ENCODE measurements at regions not wholly inside any gene's neighbourhood (a gene's known extent, or its start where the extent isn't known, plus 50 kb on each side); places are given as distances from the start of the nearest gene placed in this dataset.

DNA sequence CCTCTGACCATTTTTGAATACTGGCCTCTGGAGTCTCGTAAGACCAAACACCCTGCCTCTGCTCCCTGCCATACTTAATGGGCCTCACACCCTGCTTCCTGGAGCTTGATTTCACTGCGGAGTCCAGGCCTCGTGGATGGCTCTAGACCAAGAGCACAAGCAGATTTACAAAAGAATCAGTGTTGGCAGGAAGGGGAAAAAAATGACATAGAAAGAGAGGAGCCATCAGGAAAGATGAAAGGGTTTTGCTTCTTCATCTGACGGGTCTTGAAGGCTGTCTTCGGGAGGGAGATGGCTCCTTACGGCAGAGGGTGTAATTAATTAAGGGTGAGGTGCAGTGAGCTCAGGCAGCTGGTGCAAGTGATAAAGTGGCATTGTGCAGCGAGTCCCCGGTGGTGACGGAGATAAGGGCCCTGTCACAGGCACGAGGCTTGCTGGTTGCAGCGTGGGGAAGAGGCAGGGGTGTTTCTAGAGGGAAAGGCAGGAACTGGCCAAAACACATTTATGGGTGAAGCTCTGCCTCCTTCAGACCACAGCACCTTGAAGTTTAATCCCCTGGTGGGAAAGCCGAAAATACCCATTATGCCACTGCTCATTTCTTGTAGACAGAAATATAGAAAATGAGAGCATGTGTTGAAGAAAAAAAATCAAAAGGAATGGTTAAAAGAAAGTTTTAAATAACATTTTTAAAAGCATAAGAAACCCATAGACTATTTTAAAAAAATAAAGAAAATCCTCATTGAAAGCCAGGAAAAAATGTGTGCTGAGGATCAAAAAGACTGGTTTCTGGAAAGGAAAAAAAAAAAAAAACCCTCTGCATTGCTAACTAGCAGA lies 128.6 kb upstream of the LRFN2 start:
- TF ChIP-seq JUN (IDR thresholded peaks at IDR 0.05) (no peak), POLR2A (IDR thresholded peaks at IDR 0.05; ENCODE audit: low read length) (no peak), ZNF302 (CRISPR knock-in tag; IDR thresholded peaks at IDR 0.05) (no peak), CHD2 (IDR thresholded peaks at IDR 0.05; ENCODE audit: low read length, partially characterized antibody) (no peak), NR3C1 (IDR thresholded peaks at IDR 0.05) (no peak), MAZ (IDR thresholded peaks at IDR 0.05; ENCODE audit: borderline replicate concordance, low read depth, low read length) (no peak), POLR2AphosphoS2 (conservative IDR thresholded peaks at IDR 0.05; ENCODE audit: low read length) (no peak)
- TF ChIP-seq, protein P1, sequence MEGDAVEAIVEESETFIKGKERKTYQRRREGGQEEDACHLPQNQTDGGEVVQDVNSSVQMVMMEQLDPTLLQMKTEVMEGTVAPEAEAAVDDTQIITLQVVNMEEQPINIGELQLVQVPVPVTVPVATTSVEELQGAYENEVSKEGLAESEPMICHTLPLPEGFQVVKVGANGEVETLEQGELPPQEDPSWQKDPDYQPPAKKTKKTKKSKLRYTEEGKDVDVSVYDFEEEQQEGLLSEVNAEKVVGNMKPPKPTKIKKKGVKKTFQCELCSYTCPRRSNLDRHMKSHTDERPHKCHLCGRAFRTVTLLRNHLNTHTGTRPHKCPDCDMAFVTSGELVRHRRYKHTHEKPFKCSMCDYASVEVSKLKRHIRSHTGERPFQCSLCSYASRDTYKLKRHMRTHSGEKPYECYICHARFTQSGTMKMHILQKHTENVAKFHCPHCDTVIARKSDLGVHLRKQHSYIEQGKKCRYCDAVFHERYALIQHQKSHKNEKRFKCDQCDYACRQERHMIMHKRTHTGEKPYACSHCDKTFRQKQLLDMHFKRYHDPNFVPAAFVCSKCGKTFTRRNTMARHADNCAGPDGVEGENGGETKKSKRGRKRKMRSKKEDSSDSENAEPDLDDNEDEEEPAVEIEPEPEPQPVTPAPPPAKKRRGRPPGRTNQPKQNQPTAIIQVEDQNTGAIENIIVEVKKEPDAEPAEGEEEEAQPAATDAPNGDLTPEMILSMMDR (IDR thresholded peaks at IDR 0.05): no peak
